Spleen (tissue), 7 donors: ENCODE measurements at regions not wholly inside any gene's neighbourhood (a gene's known extent, or its start where the extent isn't known, plus 50 kb on each side); places are given as distances from the start of the nearest gene placed in this dataset.

Experiments used
- POLR2AphosphoS5 ChIP-seq, 3 donors: sonication (generic); formaldehyde crosslinking; IDR thresholded peaks; one replicate each; pipeline ENCODE4 v1.5.1; 2017; ENCODE audit warnings: antibody characterized with exemption in 3 of 3
- TF ChIP-seq, protein P1 (sequence below), 11 experiments: fragments of 200-600 bp in 7 of 11; fragments of 450-650 bp in 4 of 11; sonication (generic) in 4 of 11; IDR thresholded peaks in 8 of 11; conservative IDR thresholded peaks in 3 of 11; 1 replicate in 7 of 11; 2 replicates in 4 of 11; pipeline versions ENCODE4 v1.4.0 to v1.8.0; 2016 to 2021; ENCODE audit warnings: antibody characterized with exemption in 11 of 11, inconsistent platforms in 4 of 11, mild to moderate bottlenecking in 1 of 11
- donor health status: DM: no; HTN: no; CAD: no; lungs with moderate emphysema.
- donor health status: DM: no; HTN: no; CAD: no.
- donor health status: DM: no; HTN: no; CAD: no.

DNA sequence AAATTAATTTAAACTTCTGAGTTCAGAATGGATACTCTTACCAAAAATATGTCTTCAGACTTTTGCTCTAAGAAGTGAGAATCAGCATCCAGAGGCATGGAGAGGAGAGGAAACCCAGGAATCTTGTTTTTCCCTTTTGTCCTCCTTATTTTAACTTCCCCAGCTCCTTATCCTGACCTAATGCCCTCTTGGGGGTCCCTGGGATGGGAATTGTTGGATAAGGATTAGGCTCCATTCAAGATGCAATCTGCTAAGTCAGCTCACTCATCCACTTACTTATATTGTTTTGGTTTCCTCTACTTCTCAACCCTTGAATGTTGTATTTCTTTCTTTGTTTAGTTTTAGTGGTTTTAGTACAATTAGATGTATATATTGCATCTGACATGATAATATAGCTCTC lies 208.4 kb upstream of the PCDH7 start:
- TF ChIP-seq, protein P1, sequence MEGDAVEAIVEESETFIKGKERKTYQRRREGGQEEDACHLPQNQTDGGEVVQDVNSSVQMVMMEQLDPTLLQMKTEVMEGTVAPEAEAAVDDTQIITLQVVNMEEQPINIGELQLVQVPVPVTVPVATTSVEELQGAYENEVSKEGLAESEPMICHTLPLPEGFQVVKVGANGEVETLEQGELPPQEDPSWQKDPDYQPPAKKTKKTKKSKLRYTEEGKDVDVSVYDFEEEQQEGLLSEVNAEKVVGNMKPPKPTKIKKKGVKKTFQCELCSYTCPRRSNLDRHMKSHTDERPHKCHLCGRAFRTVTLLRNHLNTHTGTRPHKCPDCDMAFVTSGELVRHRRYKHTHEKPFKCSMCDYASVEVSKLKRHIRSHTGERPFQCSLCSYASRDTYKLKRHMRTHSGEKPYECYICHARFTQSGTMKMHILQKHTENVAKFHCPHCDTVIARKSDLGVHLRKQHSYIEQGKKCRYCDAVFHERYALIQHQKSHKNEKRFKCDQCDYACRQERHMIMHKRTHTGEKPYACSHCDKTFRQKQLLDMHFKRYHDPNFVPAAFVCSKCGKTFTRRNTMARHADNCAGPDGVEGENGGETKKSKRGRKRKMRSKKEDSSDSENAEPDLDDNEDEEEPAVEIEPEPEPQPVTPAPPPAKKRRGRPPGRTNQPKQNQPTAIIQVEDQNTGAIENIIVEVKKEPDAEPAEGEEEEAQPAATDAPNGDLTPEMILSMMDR (IDR thresholded peaks at IDR 0.05 in 8 of 11, conservative IDR thresholded peaks at IDR 0.05 in 3 of 11) = no peak
- TF ChIP-seq POLR2AphosphoS5 (IDR thresholded peaks at IDR 0.05) = no peak
